CD14-positive monocyte (primary cell): ENCODE measurements at regions not wholly inside any gene's neighbourhood (a gene's known extent, or its start where the extent isn't known, plus 50 kb on each side); places are given as distances from the start of the nearest gene placed in this dataset.
A peak's percentile ranks its signal among the peaks of the same experiment; 100 is the strongest.

ENCODE experiments used
- DNase-seq, 3 donors: peaks; one replicate each; pipeline ENCODE4 v3.0.0-alpha.2; 2011 to 2022
- H2AFZ ChIP-seq: 2 replicates; pipeline ENCODE4 v1.6.0; 2012; ENCODE audit warnings: mild to moderate bottlenecking, low read depth, low read length, inconsistent platforms; ENCODE audit not compliant: insufficient read depth, poor library complexity, severe bottlenecking
- H3K27ac ChIP-seq, 2 donors: 1 replicate in 1 of 2; 2 replicates in 1 of 2; pipeline ENCODE4 v1.5.1; 2012 to 2013; ENCODE audit warnings: low read length in 2 of 2, control low read depth in 1 of 2, inconsistent platforms in 1 of 2, low read depth in 1 of 2, mild to moderate bottlenecking in 1 of 2
- H3K27me3 ChIP-seq, 2 donors: one replicate each; pipeline versions ENCODE4 v1.6.0 to v1.6.1; 2011 to 2013; ENCODE audit warnings: low read length in 2 of 2; ENCODE audit not compliant: control insufficient read depth in 2 of 2, insufficient read depth in 2 of 2
- H3K36me3 ChIP-seq, 2 donors: replicated peaks in 1 of 2; 1 replicate in 1 of 2; 2 replicates in 1 of 2; pipeline versions ENCODE4 v1.5.1 to v1.6.1; 2012 to 2013; ENCODE audit warnings: low read length in 2 of 2, control low read depth in 1 of 2, inconsistent platforms in 1 of 2, mild to moderate bottlenecking in 1 of 2; ENCODE audit not compliant: insufficient read depth in 2 of 2, control insufficient read depth in 1 of 2
- H3K4me1 ChIP-seq, 2 donors: 1 replicate in 1 of 2; 2 replicates in 1 of 2; pipeline versions ENCODE4 v1.5.1 to v1.6.1; 2012 to 2013; ENCODE audit warnings: low read length in 2 of 2, control low read depth in 1 of 2, inconsistent platforms in 1 of 2, mild to moderate bottlenecking in 1 of 2, moderate library complexity in 1 of 2; ENCODE audit not compliant: insufficient read depth in 2 of 2, control insufficient read depth in 1 of 2
- H3K4me2 ChIP-seq: replicated peaks from 2 replicates; pipeline ENCODE3; 2012; ENCODE audit warnings: low read length, moderate library complexity, mild to moderate bottlenecking; ENCODE audit not compliant: poor library complexity, severe bottlenecking; ENCODE audit errors: extremely low read depth
- H3K4me3 ChIP-seq, 3 experiments: fragments of 200-600 bp in 1 of 3; sonication (generic) in 1 of 3; replicated peaks in 1 of 3; 1 replicate in 2 of 3; 2 replicates in 1 of 3; pipeline ENCODE4 v1.5.1; 2011 to 2013; ENCODE audit warnings: low read length in 3 of 3, mild to moderate bottlenecking in 3 of 3, control low read depth in 2 of 3, low read depth in 2 of 3, inconsistent platforms in 1 of 3, moderate library complexity in 1 of 3
- H3K79me2 ChIP-seq: 2 replicates; pipeline ENCODE4 v1.6.0; 2012; ENCODE audit warnings: mild to moderate bottlenecking, control low read depth, inconsistent platforms, low read length, moderate library complexity; ENCODE audit not compliant: insufficient read depth
- H3K9ac ChIP-seq: 2 replicates; pipeline ENCODE4 v1.6.0; 2017; ENCODE audit warnings: low read length, mild to moderate bottlenecking; ENCODE audit not compliant: insufficient read depth, poor library complexity, severe bottlenecking
- H3K9me3 ChIP-seq, 2 donors: replicated peaks in 1 of 2; 1 replicate in 1 of 2; 2 replicates in 1 of 2; pipeline versions ENCODE4 v1.5.1 to v1.6.1; 2012 to 2013; ENCODE audit warnings: low read length in 2 of 2, control low read depth in 1 of 2; ENCODE audit not compliant: control insufficient read depth in 1 of 2, insufficient read depth in 1 of 2
- H4K20me1 ChIP-seq: 2 replicates; pipeline ENCODE4 v1.6.0; 2012; ENCODE audit warnings: mild to moderate bottlenecking, low read length, control low read depth, moderate library complexity; ENCODE audit not compliant: insufficient read depth
- H3K27ac Mint-ChIP-seq, 7 donors: one replicate each; pipeline ENCODE4 v1.8.0; 2020; ENCODE audit warnings: mild to moderate bottlenecking in 7 of 7, mixed read lengths in 7 of 7, moderate library complexity in 6 of 7, inconsistent platforms in 2 of 7
- H3K27me3 Mint-ChIP-seq, 3 donors: one replicate each; pipeline ENCODE4 v1.8.0; 2021 to 2022; ENCODE audit warnings: low read depth in 3 of 3, mild to moderate bottlenecking in 3 of 3, mixed read lengths in 3 of 3, moderate library complexity in 3 of 3, inconsistent platforms in 1 of 3
- H3K36me3 Mint-ChIP-seq, 2 donors: one replicate each; pipeline ENCODE4 v1.8.0; 2020; ENCODE audit warnings: mixed read lengths in 2 of 2, inconsistent platforms in 1 of 2, mild to moderate bottlenecking in 1 of 2
- H3K4me1 Mint-ChIP-seq: one replicate; pipeline ENCODE4 v1.8.0; 2020; ENCODE audit warnings: mild to moderate bottlenecking, mixed read lengths
- H3K4me3 Mint-ChIP-seq, 2 donors: one replicate each; pipeline ENCODE4 v1.8.0; 2020; ENCODE audit warnings: mild to moderate bottlenecking in 2 of 2, mixed read lengths in 2 of 2, moderate library complexity in 1 of 2
- H3K9me3 Mint-ChIP-seq, 7 donors: one replicate each; pipeline ENCODE4 v1.8.0; 2020 to 2022; ENCODE audit warnings: mixed read lengths in 7 of 7, mild to moderate bottlenecking in 6 of 7, moderate library complexity in 6 of 7, inconsistent platforms in 2 of 7
- WGBS: methylation state at CpG from one replicate; pipeline ENCODE4 v1.1.5; 2013; ENCODE audit warnings: missing lambda C conversion rate; ENCODE audit not compliant: insufficient coverage; 5-methylcytosine and 5-hydroxymethylcytosine counted together
- intact Hi-C, 2 donors: fragments of 100-400 bp; cut with micrococcal nuclease; formaldehyde crosslinking; loops; one replicate each; pipeline versions ENCODE4 v1.15.0 to v1.15.1; 2023
- TF ChIP-seq, protein P1 (sequence below): fragments of 200-600 bp; IDR thresholded peaks from one replicate; pipeline ENCODE4 v1.8.0; 2022; ENCODE audit warnings: antibody characterized with exemption, mild to moderate bottlenecking

DNA sequence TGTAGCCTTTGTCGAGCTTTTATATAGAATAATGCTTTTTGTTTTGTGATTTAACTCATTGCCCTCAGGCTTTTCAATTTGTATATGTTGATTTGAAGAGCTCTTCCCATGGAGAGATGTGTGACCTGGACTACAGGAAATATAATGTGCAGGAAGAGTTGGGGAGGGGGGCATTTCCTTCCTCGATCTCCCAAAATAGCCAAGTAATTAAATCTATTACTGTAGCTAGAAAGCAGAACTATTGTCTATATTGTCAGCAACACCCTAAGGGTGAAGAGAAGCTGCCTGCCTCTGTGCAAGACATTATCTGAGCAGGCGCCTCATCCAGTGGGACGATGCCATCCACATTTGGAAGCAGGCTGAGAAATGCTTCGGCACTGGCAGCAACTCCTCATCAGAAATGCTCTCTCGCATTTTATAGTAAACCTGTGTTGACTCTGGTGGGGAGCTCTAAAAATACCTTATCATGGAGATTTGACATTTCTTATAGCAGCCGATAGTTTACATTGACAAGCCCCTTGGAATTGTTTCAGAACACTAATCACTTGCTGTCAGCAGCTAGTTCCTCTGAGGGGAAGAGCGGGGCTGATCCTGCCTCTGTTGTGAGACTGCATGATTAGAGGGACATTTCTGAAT, 392.5 kb upstream of the RGS6 start:
- H3K4me2 ChIP-seq, result no peak overlapping the region
- intact Hi-C loops, result no loop called here
- 44% methylated on average over 3 of the region's 8 CpGs for WGBS
- DNase-seq, result no peak
- H3K79me2 ChIP-seq, result no peaks in the 10 kb centered on the region
- peaks cover 15 to 16% of the 10 kb centered on the region in 2 donors for H3K9me3 ChIP-seq
- peaks cover 5 to 9% of the 10 kb centered on the region in 2 donors for H3K36me3 Mint-ChIP-seq
- H3K36me3 ChIP-seq, result no peaks in the 10 kb centered on the region
- no peak overlapping the region for H3K4me3 ChIP-seq
- peaks cover 69% of the 10 kb centered on the region for H4K20me1 ChIP-seq
- H3K4me3 Mint-ChIP-seq, result peak overlapping the region in 1 of 2 donors; percentile 49
- no peak overlapping the region for H3K9ac ChIP-seq
- peaks cover 6 to 17% (median 10%) of the 10 kb centered on the region in 7 donors for H3K9me3 Mint-ChIP-seq
- peaks cover 12 to 15% of the 10 kb centered on the region in 2 donors for H3K4me1 ChIP-seq
- peak overlapping the region in 6 of 7 donors; percentile 8 to 63 (median 26) for H3K27ac Mint-ChIP-seq
- H3K27me3 Mint-ChIP-seq, result no peaks in the 10 kb centered on the region
- TF ChIP-seq, protein P1, sequence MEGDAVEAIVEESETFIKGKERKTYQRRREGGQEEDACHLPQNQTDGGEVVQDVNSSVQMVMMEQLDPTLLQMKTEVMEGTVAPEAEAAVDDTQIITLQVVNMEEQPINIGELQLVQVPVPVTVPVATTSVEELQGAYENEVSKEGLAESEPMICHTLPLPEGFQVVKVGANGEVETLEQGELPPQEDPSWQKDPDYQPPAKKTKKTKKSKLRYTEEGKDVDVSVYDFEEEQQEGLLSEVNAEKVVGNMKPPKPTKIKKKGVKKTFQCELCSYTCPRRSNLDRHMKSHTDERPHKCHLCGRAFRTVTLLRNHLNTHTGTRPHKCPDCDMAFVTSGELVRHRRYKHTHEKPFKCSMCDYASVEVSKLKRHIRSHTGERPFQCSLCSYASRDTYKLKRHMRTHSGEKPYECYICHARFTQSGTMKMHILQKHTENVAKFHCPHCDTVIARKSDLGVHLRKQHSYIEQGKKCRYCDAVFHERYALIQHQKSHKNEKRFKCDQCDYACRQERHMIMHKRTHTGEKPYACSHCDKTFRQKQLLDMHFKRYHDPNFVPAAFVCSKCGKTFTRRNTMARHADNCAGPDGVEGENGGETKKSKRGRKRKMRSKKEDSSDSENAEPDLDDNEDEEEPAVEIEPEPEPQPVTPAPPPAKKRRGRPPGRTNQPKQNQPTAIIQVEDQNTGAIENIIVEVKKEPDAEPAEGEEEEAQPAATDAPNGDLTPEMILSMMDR, result no peak
- no peaks in the 10 kb centered on the region for H3K27me3 ChIP-seq
- H2AFZ ChIP-seq, result no peak overlapping the region
- H3K27ac ChIP-seq, result peak overlapping the region in 1 of 2 donors; percentile 47
- H3K4me1 Mint-ChIP-seq, result peaks cover 19% of the 10 kb centered on the region

DNA sequence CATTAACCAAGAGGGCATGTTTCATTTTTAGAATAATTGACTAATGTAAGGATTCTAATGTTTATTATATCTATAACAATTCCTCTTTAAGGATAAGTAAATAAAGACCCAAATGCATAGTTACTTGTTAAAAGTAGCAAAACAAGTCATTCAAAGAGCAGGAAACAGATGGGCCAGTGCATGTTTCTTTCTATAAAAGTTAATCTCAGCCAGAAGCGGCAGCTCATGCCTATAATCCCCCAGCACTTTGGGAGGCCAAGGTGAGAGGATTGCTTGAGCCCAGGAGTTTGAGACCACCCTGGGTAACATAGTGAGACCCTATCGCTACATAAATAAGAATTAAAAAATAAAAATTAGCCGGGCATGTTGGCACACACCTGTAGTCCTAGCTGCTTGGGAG, 391.0 kb upstream of the RGS6 start:
- peaks cover 19% of the 10 kb centered on the region for H3K4me1 Mint-ChIP-seq
- H3K4me3 Mint-ChIP-seq, result no peak overlapping the region
- Histone ChIP-seq H3K4me3 (no peak overlapping the region), H3K36me3 (no peaks in the 10 kb centered on the region), H3K9me3 (peaks cover 15 to 16% of the 10 kb centered on the region in 2 donors), H4K20me1 (peaks cover 65% of the 10 kb centered on the region), H3K27ac (no peak overlapping the region), H3K9ac (no peak overlapping the region), H3K79me2 (no peaks in the 10 kb centered on the region), H3K4me2 (no peak overlapping the region), H3K27me3 (no peaks in the 10 kb centered on the region), H2AFZ (no peak overlapping the region), H3K4me1 (peaks cover 12 to 15% of the 10 kb centered on the region in 2 donors)
- no peak overlapping the region for H3K27ac Mint-ChIP-seq
- WGBS, result 100% methylated on average over 1 of the region's 3 CpGs
- TF ChIP-seq, protein P1, result no peak
- intact Hi-C loops, result no loop called here
- H3K36me3 Mint-ChIP-seq, result peaks cover 3 to 6% of the 10 kb centered on the region in 2 donors
- H3K9me3 Mint-ChIP-seq, result peaks cover 6 to 17% (median 10%) of the 10 kb centered on the region in 7 donors
- DNase-seq, result no peak
- peaks cover 0 to 1% (median 0%) of the 10 kb centered on the region in 3 donors for H3K27me3 Mint-ChIP-seq
